ENCODE measurements at regions not wholly inside any gene's neighbourhood (a gene's known extent, or its start where the extent isn't known, plus 50 kb on each side); places are given as distances from the start of the nearest gene placed in this dataset.
"Not testable (repeated sequence)": the region's sequence is repeated elsewhere in the genome, so short reads cannot be mapped to it uniquely, and the experiment has no call there.

DNA sequence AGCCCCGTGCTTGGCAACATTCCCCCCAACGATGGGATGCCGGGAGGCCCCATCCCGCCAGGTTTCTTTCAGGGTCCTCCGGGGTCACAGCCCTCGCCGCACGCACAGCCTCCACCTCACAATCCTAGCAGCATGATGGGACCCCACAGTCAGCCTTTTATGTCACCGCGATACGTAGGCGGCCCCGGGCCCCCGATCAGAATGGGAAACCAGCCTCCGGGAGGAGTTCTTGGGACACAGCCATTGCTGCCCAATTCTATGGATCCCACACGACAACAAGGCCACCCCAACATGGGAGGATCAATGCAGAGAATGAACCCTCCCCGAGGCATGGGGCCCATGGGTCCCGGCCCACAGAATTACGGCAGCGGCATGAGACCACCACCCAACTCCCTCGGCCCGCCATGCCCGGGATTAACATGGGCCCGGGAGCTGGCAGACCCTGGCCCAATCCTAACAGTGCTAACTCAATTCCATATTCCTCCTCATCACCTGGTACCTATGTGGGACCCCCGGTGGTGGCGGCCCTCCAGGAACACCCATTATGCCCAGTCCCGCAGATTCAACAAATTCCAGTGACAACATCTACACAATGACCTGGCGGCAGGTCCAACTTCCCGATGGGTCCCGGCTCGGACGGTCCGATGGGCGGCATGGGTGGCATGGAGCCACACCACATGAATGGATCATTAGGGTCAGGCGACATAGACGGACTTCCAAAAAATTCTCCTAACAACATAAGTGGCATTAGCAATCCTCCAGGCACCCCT lies 116.0 kb upstream of the CDK13 start:
- TF ChIP-seq, protein P1, sequence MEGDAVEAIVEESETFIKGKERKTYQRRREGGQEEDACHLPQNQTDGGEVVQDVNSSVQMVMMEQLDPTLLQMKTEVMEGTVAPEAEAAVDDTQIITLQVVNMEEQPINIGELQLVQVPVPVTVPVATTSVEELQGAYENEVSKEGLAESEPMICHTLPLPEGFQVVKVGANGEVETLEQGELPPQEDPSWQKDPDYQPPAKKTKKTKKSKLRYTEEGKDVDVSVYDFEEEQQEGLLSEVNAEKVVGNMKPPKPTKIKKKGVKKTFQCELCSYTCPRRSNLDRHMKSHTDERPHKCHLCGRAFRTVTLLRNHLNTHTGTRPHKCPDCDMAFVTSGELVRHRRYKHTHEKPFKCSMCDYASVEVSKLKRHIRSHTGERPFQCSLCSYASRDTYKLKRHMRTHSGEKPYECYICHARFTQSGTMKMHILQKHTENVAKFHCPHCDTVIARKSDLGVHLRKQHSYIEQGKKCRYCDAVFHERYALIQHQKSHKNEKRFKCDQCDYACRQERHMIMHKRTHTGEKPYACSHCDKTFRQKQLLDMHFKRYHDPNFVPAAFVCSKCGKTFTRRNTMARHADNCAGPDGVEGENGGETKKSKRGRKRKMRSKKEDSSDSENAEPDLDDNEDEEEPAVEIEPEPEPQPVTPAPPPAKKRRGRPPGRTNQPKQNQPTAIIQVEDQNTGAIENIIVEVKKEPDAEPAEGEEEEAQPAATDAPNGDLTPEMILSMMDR (IDR thresholded peaks at IDR 0.05) = not testable (repeated sequence)
- TF ChIP-seq POLR2A, EP300 (IDR thresholded peaks at IDR 0.05): not testable (repeated sequence)

All from ovary (tissue), 3 donors.